Stimulated activated naive CD8-positive, alpha-beta T cell treated with anti-CD3 and anti-CD28 coated beads, Interleukin-15, amount 100 ng/mL, for 72 hours (primary cell): ENCODE measurements at regions not wholly inside any gene's neighbourhood (a gene's known extent, or its start where the extent isn't known, plus 50 kb on each side); places are given as distances from the start of the nearest gene placed in this dataset.

Experiments
- ATAC-seq: fragments of 150-1000 bp; cut with Tn5 transposase; 2 replicates; pipeline ENCODE4 v1.10.0; 2021; ENCODE audit warnings: mild to moderate bottlenecking, moderate library complexity
- DNase-seq, 2 donors: peaks; one replicate each; pipeline ENCODE4 v3.0.0; 2021 to 2022
- H3K27ac Mint-ChIP-seq, 2 donors: one replicate each; pipeline ENCODE4 v1.8.0; 2022; ENCODE audit warnings: mild to moderate bottlenecking in 2 of 2, mixed read lengths in 2 of 2, moderate library complexity in 2 of 2
- H3K27me3 Mint-ChIP-seq: one replicate; pipeline ENCODE4 v1.8.0; 2022; ENCODE audit warnings: mixed read lengths
- H3K4me1 Mint-ChIP-seq: one replicate; pipeline ENCODE4 v1.8.0; 2022; ENCODE audit warnings: mild to moderate bottlenecking, mixed read lengths
- H3K4me3 Mint-ChIP-seq, 2 donors: one replicate each; pipeline ENCODE4 v1.8.0; 2022; ENCODE audit warnings: mild to moderate bottlenecking in 2 of 2, mixed read lengths in 2 of 2, moderate library complexity in 1 of 2
- H3K9me3 Mint-ChIP-seq, 2 donors: one replicate each; pipeline ENCODE4 v1.8.0; 2022; ENCODE audit warnings: mixed read lengths in 2 of 2

DNA sequence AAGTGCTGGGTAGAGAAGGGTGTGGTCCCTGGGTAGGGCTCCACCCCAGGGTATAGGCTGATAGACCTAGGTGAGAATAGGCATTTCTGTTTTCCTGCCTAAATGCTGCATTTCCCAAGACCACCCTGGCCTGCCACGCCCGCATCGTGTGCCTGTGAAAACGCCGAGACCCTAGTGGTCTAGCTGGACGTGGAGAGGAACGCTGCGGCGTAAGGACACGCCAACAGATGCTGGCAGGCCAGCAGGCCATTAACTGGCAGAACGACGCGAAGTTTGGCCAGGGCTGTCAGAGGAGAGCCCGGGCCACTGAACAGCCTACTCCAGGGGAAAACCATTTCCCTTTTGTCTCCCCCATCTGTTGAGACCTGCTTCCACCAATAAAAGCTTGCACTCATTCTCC lies 373.2 kb upstream of the FIGN start:
- no peak for ATAC-seq
- H3K27me3 Mint-ChIP-seq, result no peaks in the 10 kb centered on the region
- peaks cover 0 to 21% of the 10 kb centered on the region in 2 donors for H3K9me3 Mint-ChIP-seq
- H3K4me3 Mint-ChIP-seq, result no peak overlapping the region
- no peaks in the 10 kb centered on the region for H3K4me1 Mint-ChIP-seq
- no peak for DNase-seq
- no peak overlapping the region for H3K27ac Mint-ChIP-seq

- ATAC-seq (no peak), DNase-seq (no peak)
- Mint-ChIP-seq H3K4me3 (no peak overlapping the region), H3K27me3 (no peaks in the 10 kb centered on the region), H3K9me3 (peaks cover 9 to 20% of the 10 kb centered on the region in 2 donors), H3K27ac (no peak overlapping the region), H3K4me1 (no peaks in the 10 kb centered on the region)
Observed at GRCh38 chr2:164103271-164103670, 367.5 kb upstream of the FIGN start.

GRCh38 chr2:164102366-164102765 lies 366.6 kb upstream of the FIGN start:
- no peak overlapping the region for H3K27ac Mint-ChIP-seq
- no peak overlapping the region for H3K4me3 Mint-ChIP-seq
- no peaks in the 10 kb centered on the region for H3K4me1 Mint-ChIP-seq
- ATAC-seq (no peak), DNase-seq (no peak)
- peaks cover 9 to 20% of the 10 kb centered on the region in 2 donors for H3K9me3 Mint-ChIP-seq
- H3K27me3 Mint-ChIP-seq, result no peaks in the 10 kb centered on the region

DNA sequence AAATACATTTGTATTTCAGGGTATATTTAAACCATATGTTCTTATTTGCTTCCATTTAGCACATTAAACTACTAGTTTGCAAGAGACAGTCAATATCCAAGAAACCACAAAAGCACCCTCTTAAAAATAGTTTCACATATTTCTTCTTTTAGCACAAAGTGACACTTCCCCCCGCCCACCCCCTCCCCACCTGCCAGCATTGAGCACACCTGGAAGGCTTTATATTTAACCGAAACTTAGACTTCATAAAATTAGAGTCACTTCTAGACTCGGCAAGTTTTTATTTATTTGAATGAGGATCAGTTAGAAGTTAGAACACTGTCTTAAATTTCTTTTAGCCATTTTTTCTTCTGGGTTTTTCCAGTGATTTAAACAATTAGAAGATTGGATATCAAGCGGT lies 355.9 kb upstream of the FIGN start:
- peaks cover 0 to 8% of the 10 kb centered on the region in 2 donors for H3K9me3 Mint-ChIP-seq

DNA sequence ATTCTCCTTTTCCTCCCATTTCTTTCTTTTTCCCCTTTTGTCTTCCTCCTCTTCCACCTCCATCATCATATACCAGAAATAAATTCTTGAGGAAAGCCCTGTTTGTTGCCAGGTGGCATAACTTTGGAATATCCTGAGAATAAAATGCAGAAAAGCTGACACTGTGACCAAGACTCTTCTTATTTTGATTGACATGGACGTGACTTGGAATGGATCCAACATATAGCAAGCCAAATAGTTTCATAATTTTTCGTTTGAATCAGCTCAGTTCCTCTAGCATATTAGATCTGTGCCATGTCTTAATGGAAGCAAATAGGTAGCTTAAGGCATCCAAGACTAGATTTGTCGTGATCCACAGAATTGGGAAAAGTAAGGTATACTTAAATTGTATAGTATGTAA lies 354.7 kb upstream of the FIGN start:
- no peaks in the 10 kb centered on the region for H3K4me1 Mint-ChIP-seq
- no peak overlapping the region for H3K4me3 Mint-ChIP-seq
- no peak for ATAC-seq
- no peak for DNase-seq
- no peak overlapping the region for H3K27ac Mint-ChIP-seq
- H3K27me3 Mint-ChIP-seq, result no peaks in the 10 kb centered on the region
- peaks cover 0 to 8% of the 10 kb centered on the region in 2 donors for H3K9me3 Mint-ChIP-seq

More for the DNA sequence above, 355.9 kb upstream of the FIGN start:
- Mint-ChIP-seq H3K4me1 (no peaks in the 10 kb centered on the region), H3K27me3 (no peaks in the 10 kb centered on the region), H3K27ac (no peak overlapping the region), H3K4me3 (no peak overlapping the region)
- no peak for ATAC-seq
- DNase-seq, result no peak

GRCh38 chr2:164084066-164084465 lies 348.3 kb upstream of the FIGN start:
- Mint-ChIP-seq H3K27ac (no peak overlapping the region), H3K4me3 (no peak overlapping the region), H3K9me3 (peaks cover 0 to 4% of the 10 kb centered on the region in 2 donors), H3K4me1 (no peaks in the 10 kb centered on the region), H3K27me3 (no peaks in the 10 kb centered on the region)
- no peak for ATAC-seq
- DNase-seq, result no peak

GRCh38 chr2:164080486-164080885 lies 344.7 kb upstream of the FIGN start:
- no peaks in the 10 kb centered on the region for H3K4me1 Mint-ChIP-seq
- DNase-seq, result no peak
- H3K27ac Mint-ChIP-seq, result no peak overlapping the region
- H3K27me3 Mint-ChIP-seq, result no peaks in the 10 kb centered on the region
- peaks cover 0 to 3% of the 10 kb centered on the region in 2 donors for H3K9me3 Mint-ChIP-seq
- H3K4me3 Mint-ChIP-seq, result no peak overlapping the region
- ATAC-seq, result no peak

- Mint-ChIP-seq H3K9me3 (peaks cover 0 to 3% of the 10 kb centered on the region in 2 donors), H3K4me3 (no peak overlapping the region), H3K27me3 (no peaks in the 10 kb centered on the region), H3K27ac (no peak overlapping the region), H3K4me1 (no peaks in the 10 kb centered on the region)
- DNase-seq, result no peak
- no peak for ATAC-seq
Observed at GRCh38 chr2:164079258-164079657, 343.4 kb upstream of the FIGN start.

DNA sequence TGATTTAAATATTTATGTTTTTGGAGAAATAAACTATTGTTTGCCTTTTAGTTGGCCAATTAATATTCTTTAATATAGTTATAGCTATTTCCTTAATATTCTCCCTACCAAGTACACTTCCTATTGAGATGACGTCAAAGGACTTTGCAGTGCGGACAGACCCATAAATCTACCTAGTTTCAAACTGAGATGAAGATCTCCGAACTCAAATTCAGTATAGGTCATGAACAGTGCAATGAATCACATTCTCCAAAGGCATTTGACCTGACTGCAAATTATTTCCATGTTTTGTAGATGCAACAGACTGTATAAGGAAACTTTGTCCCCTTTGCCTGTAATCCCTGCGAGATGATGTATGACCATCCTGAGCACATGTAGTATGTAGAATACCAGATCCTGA lies 342.6 kb upstream of the FIGN start:
- ATAC-seq (no peak), DNase-seq (no peak)
- Mint-ChIP-seq H3K27ac (no peak overlapping the region), H3K4me1 (no peaks in the 10 kb centered on the region), H3K4me3 (no peak overlapping the region), H3K27me3 (no peaks in the 10 kb centered on the region), H3K9me3 (peaks cover 0 to 3% of the 10 kb centered on the region in 2 donors)

- peaks cover 6 to 8% of the 10 kb centered on the region in 2 donors for H3K9me3 Mint-ChIP-seq
- no peaks in the 10 kb centered on the region for H3K4me1 Mint-ChIP-seq
- no peak overlapping the region for H3K27ac Mint-ChIP-seq
- ATAC-seq (no peak), DNase-seq (no peak)
- H3K27me3 Mint-ChIP-seq, result no peaks in the 10 kb centered on the region
- H3K4me3 Mint-ChIP-seq, result no peak overlapping the region
Observed at GRCh38 chr2:164073101-164074074, 337.6 kb upstream of the FIGN start.

- ATAC-seq (no peak), DNase-seq (no peak)
- Mint-ChIP-seq H3K27ac (no peak overlapping the region), H3K4me3 (no peak overlapping the region), H3K4me1 (no peaks in the 10 kb centered on the region), H3K27me3 (no peaks in the 10 kb centered on the region), H3K9me3 (peaks cover 6 to 8% of the 10 kb centered on the region in 2 donors)
Observed at GRCh38 chr2:164069540-164069939, 333.7 kb upstream of the FIGN start.

DNA sequence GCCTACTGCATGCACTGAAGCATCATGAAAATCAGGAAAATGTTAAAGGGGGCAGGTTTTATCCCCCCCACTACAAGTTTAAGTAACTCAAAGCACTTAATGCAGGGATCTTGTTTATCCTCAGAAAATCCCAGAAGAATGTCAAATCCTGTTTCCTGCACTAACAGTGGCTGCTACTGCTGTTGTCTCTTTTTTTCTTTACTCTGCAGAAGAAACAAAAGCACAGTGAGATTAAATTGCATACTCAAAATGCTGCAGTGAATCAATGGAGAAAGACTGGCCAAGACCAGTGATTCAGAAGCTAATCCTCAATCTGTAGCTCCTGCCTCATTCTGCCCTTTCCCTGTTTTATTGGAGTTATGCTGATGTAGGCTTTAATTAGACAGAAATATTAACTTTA lies 332.3 kb upstream of the FIGN start:
- no peak for ATAC-seq
- no peak for DNase-seq
- Mint-ChIP-seq H3K9me3 (peaks cover 6 to 8% of the 10 kb centered on the region in 2 donors), H3K4me3 (no peak overlapping the region), H3K27me3 (no peaks in the 10 kb centered on the region), H3K4me1 (no peaks in the 10 kb centered on the region), H3K27ac (no peak overlapping the region)

DNA sequence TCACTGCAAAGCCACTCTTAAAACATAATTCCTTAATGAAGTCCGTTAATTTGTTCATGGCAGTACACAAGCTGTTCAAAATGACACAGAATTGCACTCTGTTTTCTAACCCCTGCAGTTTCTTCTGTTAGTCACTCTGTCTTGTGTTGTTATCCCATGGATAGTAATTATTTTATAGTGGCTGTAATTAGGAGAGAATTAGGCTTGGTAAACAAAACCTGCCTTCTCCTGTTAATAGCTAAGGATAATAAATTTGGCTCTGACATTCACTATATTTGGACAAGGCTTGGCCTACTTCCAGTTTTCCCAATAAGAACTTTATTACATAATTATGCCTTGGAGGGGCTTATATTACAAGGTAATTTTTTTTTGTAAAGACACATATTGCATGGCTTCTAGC lies 330.3 kb upstream of the FIGN start:
- no peak for ATAC-seq
- Mint-ChIP-seq H3K27ac (no peak overlapping the region), H3K4me3 (no peak overlapping the region)

GRCh38 chr2:164065038-164065437 lies 329.2 kb upstream of the FIGN start:
- peaks cover 3 to 6% of the 10 kb centered on the region in 2 donors for H3K9me3 Mint-ChIP-seq
- no peak overlapping the region for H3K4me3 Mint-ChIP-seq
- no peak for ATAC-seq
- H3K27ac Mint-ChIP-seq, result no peak overlapping the region
- no peak for DNase-seq
- no peaks in the 10 kb centered on the region for H3K27me3 Mint-ChIP-seq
- no peaks in the 10 kb centered on the region for H3K4me1 Mint-ChIP-seq

More for the DNA sequence above, 330.3 kb upstream of the FIGN start:
- DNase-seq, result no peak
- no peaks in the 10 kb centered on the region for H3K27me3 Mint-ChIP-seq
- peaks cover 3 to 6% of the 10 kb centered on the region in 2 donors for H3K9me3 Mint-ChIP-seq
- no peaks in the 10 kb centered on the region for H3K4me1 Mint-ChIP-seq

GRCh38 chr2:164061129-164061746 lies 325.4 kb upstream of the FIGN start:
- H3K27me3 Mint-ChIP-seq, result no peaks in the 10 kb centered on the region
- H3K27ac Mint-ChIP-seq, result no peak overlapping the region
- DNase-seq, result no peak
- H3K9me3 Mint-ChIP-seq, result peaks cover 3 to 6% of the 10 kb centered on the region in 2 donors
- H3K4me1 Mint-ChIP-seq, result no peaks in the 10 kb centered on the region
- no peak overlapping the region for H3K4me3 Mint-ChIP-seq
- ATAC-seq, result no peak

DNA sequence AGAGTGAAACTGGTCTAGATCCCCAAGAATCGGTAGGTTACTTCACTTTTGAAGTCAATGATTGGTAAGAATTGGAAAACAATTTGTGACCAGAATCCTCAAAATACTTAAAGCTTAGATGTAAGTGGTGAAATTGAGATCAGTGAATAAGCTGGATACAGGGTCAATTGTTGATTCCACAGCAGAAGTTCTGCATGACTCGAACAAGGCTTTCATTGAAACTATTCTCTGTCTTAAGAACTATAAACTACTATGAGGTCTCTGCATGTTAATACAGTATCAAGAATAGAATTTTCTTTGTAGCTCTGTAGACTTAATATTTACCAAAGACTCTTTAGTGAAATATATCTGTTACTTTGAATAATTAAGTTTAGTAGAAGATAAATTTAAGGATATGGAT lies 324.2 kb upstream of the FIGN start:
- no peaks in the 10 kb centered on the region for H3K4me1 Mint-ChIP-seq
- no peaks in the 10 kb centered on the region for H3K27me3 Mint-ChIP-seq
- ATAC-seq (no peak), DNase-seq (no peak)
- no peak overlapping the region for H3K27ac Mint-ChIP-seq
- H3K9me3 Mint-ChIP-seq, result peaks cover 0 to 6% of the 10 kb centered on the region in 2 donors
- H3K4me3 Mint-ChIP-seq, result no peak overlapping the region
